Ishikawa (cell line): ENCODE measurements at regions not wholly inside any gene's neighbourhood (a gene's known extent, or its start where the extent isn't known, plus 50 kb on each side); places are given as distances from the start of the nearest gene placed in this dataset.

ENCODE experiments used
- CEBPB ChIP-seq: IDR thresholded peaks from 2 replicates; pipeline ENCODE4 v1.6.1; 2012
- CREB1 ChIP-seq: IDR thresholded peaks from 2 replicates; pipeline ENCODE4 v1.6.1; 2012; ENCODE audit warnings: low read depth
- EGR1 ChIP-seq: IDR thresholded peaks from 2 replicates; pipeline ENCODE4 v1.6.1; 2012
- EP300 ChIP-seq: IDR thresholded peaks from 2 replicates; pipeline ENCODE4 v1.6.1; 2012; ENCODE audit warnings: borderline replicate concordance
- FOXM1 ChIP-seq: IDR thresholded peaks from 2 replicates; pipeline ENCODE4 v1.6.1; 2012; ENCODE audit warnings: low read depth, borderline replicate concordance
- MAX ChIP-seq: IDR thresholded peaks from 2 replicates; pipeline ENCODE4 v1.6.1; 2012
- NFIC ChIP-seq: IDR thresholded peaks from 2 replicates; pipeline ENCODE4 v1.6.1; 2012
- RAD21 ChIP-seq: IDR thresholded peaks from 2 replicates; pipeline ENCODE4 v1.6.1; 2012; ENCODE audit warnings: low read depth
- REST ChIP-seq: IDR thresholded peaks from 2 replicates; pipeline ENCODE4 v1.6.1; 2012; ENCODE audit warnings: low read depth, mild to moderate bottlenecking
- TAF1 ChIP-seq: IDR thresholded peaks from 2 replicates; pipeline ENCODE4 v1.6.1; 2012; ENCODE audit warnings: low read depth, mild to moderate bottlenecking
- TCF12 ChIP-seq: IDR thresholded peaks from 2 replicates; pipeline ENCODE4 v1.6.1; 2012; ENCODE audit warnings: low read depth
- TEAD4 ChIP-seq: IDR thresholded peaks from 2 replicates; pipeline ENCODE4 v1.6.1; 2012
- USF1 ChIP-seq: IDR thresholded peaks from 2 replicates; pipeline ENCODE4 v1.6.1; 2012
- YY1 ChIP-seq: IDR thresholded peaks from 2 replicates; pipeline ENCODE4 v1.6.1; 2012; ENCODE audit warnings: low read depth
- ZBTB7A ChIP-seq: IDR thresholded peaks from 2 replicates; pipeline ENCODE4 v1.6.1; 2012; ENCODE audit warnings: low read depth

- TF ChIP-seq MAX (no peak), EP300 (no peak), REST (no peak), CREB1 (no peak), TEAD4 (no peak), USF1 (no peak), NFIC (no peak), ZBTB7A (no peak), RAD21 (no peak), TAF1 (no peak), FOXM1 (no peak), YY1 (no peak), CEBPB (no peak), EGR1 (no peak), TCF12 (no peak)
Measured at GRCh38 chr20:62527781-62528180, 52.0 kb upstream of the GATA5 start.

- no peak for TF ChIP-seq YY1
- no peak for TF ChIP-seq TAF1
- TF ChIP-seq REST = no peak
- no peak for TF ChIP-seq TCF12
- TF ChIP-seq EGR1 = no peak
- no peak for TF ChIP-seq ZBTB7A
- no peak for TF ChIP-seq RAD21
- TF ChIP-seq TEAD4 = no peak
- TF ChIP-seq NFIC = no peak
- no peak for TF ChIP-seq FOXM1
- no peak for TF ChIP-seq CREB1
- TF ChIP-seq EP300 = no peak
- no peak for TF ChIP-seq USF1
- TF ChIP-seq MAX = no peak
- no peak for TF ChIP-seq CEBPB
Measured at GRCh38 chr20:62528983-62529891, 53.4 kb upstream of the GATA5 start.

- TF ChIP-seq YY1 = no peak
Measured at GRCh38 chr20:62529896-62530642, 54.3 kb upstream of the GATA5 start.

GRCh38 chr20:62530643-62531032 lies 54.8 kb upstream of the GATA5 start:
- no peak for TF ChIP-seq ZBTB7A
- no peak for TF ChIP-seq USF1
- no peak for TF ChIP-seq CREB1
- TF ChIP-seq EP300 = no peak
- TF ChIP-seq FOXM1 = no peak
- TF ChIP-seq REST = no peak
- no peak for TF ChIP-seq RAD21
- TF ChIP-seq MAX = no peak
- no peak for TF ChIP-seq CEBPB
- no peak for TF ChIP-seq TAF1
- no peak for TF ChIP-seq TCF12
- TF ChIP-seq YY1 = no peak
- no peak for TF ChIP-seq NFIC
- no peak for TF ChIP-seq EGR1
